Panc1 (cell line): ENCODE measurements at regions not wholly inside any gene's neighbourhood (a gene's known extent, or its start where the extent isn't known, plus 50 kb on each side); places are given as distances from the start of the nearest gene placed in this dataset.

ENCODE experiments used
- ATAC-seq: fragments of 200-7000 bp; cut with Tn5 transposase; 2 replicates; pipeline ENCODE4 v1.9.1; 2020; ENCODE audit warnings: mild to moderate bottlenecking, moderate library complexity
- BruUV-seq: library from RNA; stranded (reverse); fragments of 400-500 nt; replicated peaks from 2 replicates; lab custom pipeline; 2021; lab: Mats Ljungman, UMichigan
- CTCF ChIA-PET: fragments of 300-600 bp; sonication (Branson Sonifier 250); formaldehyde crosslinking; loops from one replicate; lab custom pipeline; 2022; ENCODE audit warnings: antibody characterized with exemption; lab: Charles Lee
- POLR2A ChIA-PET: fragments of 300-600 bp; sonication (Branson Sonifier 250); formaldehyde crosslinking; loops from one replicate; lab custom pipeline; 2022; ENCODE audit warnings: antibody characterized with exemption; lab: Charles Lee
- DNase-seq: peaks from one replicate; pipeline ENCODE4 v3.0.0-alpha.2; 2010; ENCODE audit warnings: low read depth, low spot score
- H3K27ac ChIP-seq: 2 replicates; pipeline ENCODE4 v1.5.1; 2011; ENCODE audit warnings: mild to moderate bottlenecking, low read length, inconsistent platforms
- H3K27me3 ChIP-seq: fragments of 200-500 bp; sonication (Bioruptor generic); 2 replicates; pipeline ENCODE4 v1.6.0; 2014; ENCODE audit warnings: low read length, inconsistent platforms; ENCODE audit not compliant: control insufficient read depth, insufficient read depth
- H3K36me3 ChIP-seq: fragments of 200-500 bp; sonication (Bioruptor generic); 2 replicates; pipeline ENCODE4 v1.5.1; 2014; ENCODE audit warnings: inconsistent platforms, mild to moderate bottlenecking, low read length, moderate library complexity; ENCODE audit not compliant: control insufficient read depth, insufficient read depth
- H3K4me1 ChIP-seq: 2 replicates; pipeline ENCODE4 v1.5.1; 2011; ENCODE audit warnings: inconsistent platforms, mild to moderate bottlenecking, low read length, moderate library complexity; ENCODE audit not compliant: control insufficient read depth, insufficient read depth
- H3K4me3 ChIP-seq, 2 experiments: 2 replicates each; pipeline ENCODE4 v1.5.1; 2011 to 2012; ENCODE audit warnings: low read depth in 2 of 2, low read length in 2 of 2, mild to moderate bottlenecking in 2 of 2, inconsistent platforms in 1 of 2, moderate library complexity in 1 of 2
- H3K9me3 ChIP-seq: fragments of 200-500 bp; sonication (Bioruptor generic); 2 replicates; pipeline ENCODE4 v1.5.1; 2014; ENCODE audit warnings: low read depth, mild to moderate bottlenecking, inconsistent platforms, low read length, moderate library complexity; ENCODE audit not compliant: control insufficient read depth, insufficient read depth
- CTCF ChIP-seq: fragments of 450-650 bp; IDR thresholded peaks from 2 replicates; pipeline ENCODE4 v1.5.1; 2017; ENCODE audit warnings: mild to moderate bottlenecking
- POLR2AphosphoS5 ChIP-seq: IDR thresholded peaks from 2 replicates; pipeline ENCODE4 v1.6.1; 2012; ENCODE audit warnings: mild to moderate bottlenecking, low read depth, low read length, moderate library complexity
- SIN3A ChIP-seq: IDR thresholded peaks from 2 replicates; pipeline ENCODE4 v1.6.1; 2012; ENCODE audit warnings: low read depth, mild to moderate bottlenecking, low read length, moderate library complexity, borderline replicate concordance; ENCODE audit not compliant: insufficient read depth
- TCF7L2 ChIP-seq: IDR thresholded peaks from 2 replicates; pipeline ENCODE4 v1.6.1; 2011; ENCODE audit warnings: mild to moderate bottlenecking, low read depth, low read length, inconsistent platforms
- in situ Hi-C: cut with HindIII; loops from 2 replicates; pipeline ENCODE4 v1.10.0; 2016; ENCODE audit warnings: low sequenced_read_pairs, low pct_unique_long_range_greater_than_20kb
- intact Hi-C: fragments of 100-400 bp; cut with micrococcal nuclease; formaldehyde crosslinking; loops from one replicate; pipeline ENCODE4 v1.10.0; 2022; ENCODE audit not compliant: unreplicated experiment
- TF ChIP-seq, protein P1 (sequence below), 2 experiments: IDR thresholded peaks; 2 replicates each; pipeline ENCODE4 v1.6.1; 2011 to 2012; ENCODE audit warnings: low read depth in 2 of 2, control low read depth in 1 of 2, low read length in 1 of 2, mild to moderate bottlenecking in 1 of 2, moderate library complexity in 1 of 2; ENCODE audit not compliant: insufficient read depth in 1 of 2

DNA sequence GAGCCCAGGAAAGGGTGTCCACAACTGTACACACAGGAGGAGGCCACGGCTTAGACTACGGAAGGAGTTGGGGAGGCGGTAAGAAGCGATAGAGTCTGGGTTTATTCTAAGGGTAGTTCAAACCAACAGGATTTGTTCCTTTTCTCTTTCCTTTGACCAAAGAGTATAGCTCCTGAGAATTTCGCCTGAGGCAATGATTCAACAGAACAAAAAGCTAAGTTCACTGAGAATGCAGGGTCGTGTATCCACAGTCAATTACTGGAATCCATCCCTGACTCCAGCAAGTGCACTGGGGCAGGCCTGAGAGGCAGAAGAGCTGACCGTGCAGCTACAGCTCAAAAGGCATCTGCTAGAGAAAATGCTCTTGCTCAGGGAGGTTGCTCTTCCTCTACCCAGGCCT, 140.9 kb downstream of the TFCP2L1 start:
- no peaks in the 10 kb centered on the region for H3K36me3 ChIP-seq
- DNase-seq (no peak), ATAC-seq (no peak)
- H3K4me1 ChIP-seq: no peaks in the 10 kb centered on the region
- in situ Hi-C loops (no loop called here), intact Hi-C loops (no loop called here)
- no peak for TF ChIP-seq SIN3A
- TF ChIP-seq, protein P1, sequence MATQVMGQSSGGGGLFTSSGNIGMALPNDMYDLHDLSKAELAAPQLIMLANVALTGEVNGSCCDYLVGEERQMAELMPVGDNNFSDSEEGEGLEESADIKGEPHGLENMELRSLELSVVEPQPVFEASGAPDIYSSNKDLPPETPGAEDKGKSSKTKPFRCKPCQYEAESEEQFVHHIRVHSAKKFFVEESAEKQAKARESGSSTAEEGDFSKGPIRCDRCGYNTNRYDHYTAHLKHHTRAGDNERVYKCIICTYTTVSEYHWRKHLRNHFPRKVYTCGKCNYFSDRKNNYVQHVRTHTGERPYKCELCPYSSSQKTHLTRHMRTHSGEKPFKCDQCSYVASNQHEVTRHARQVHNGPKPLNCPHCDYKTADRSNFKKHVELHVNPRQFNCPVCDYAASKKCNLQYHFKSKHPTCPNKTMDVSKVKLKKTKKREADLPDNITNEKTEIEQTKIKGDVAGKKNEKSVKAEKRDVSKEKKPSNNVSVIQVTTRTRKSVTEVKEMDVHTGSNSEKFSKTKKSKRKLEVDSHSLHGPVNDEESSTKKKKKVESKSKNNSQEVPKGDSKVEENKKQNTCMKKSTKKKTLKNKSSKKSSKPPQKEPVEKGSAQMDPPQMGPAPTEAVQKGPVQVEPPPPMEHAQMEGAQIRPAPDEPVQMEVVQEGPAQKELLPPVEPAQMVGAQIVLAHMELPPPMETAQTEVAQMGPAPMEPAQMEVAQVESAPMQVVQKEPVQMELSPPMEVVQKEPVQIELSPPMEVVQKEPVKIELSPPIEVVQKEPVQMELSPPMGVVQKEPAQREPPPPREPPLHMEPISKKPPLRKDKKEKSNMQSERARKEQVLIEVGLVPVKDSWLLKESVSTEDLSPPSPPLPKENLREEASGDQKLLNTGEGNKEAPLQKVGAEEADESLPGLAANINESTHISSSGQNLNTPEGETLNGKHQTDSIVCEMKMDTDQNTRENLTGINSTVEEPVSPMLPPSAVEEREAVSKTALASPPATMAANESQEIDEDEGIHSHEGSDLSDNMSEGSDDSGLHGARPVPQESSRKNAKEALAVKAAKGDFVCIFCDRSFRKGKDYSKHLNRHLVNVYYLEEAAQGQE (IDR thresholded peaks at IDR 0.05; ENCODE audit: insufficient read depth in 1 of 2, low read depth in 2 of 2, low read length in 1 of 2): no peak
- no peak for TF ChIP-seq CTCF
- TF ChIP-seq TCF7L2: no peak
- no peak for TF ChIP-seq POLR2AphosphoS5
- no peak overlapping the region for H3K4me3 ChIP-seq
- BruUV-seq: no TSS peak
- H3K27me3 ChIP-seq: no peaks in the 10 kb centered on the region
- POLR2A ChIA-PET: no interaction called here
- H3K27ac ChIP-seq: no peak overlapping the region
- no peaks in the 10 kb centered on the region for H3K9me3 ChIP-seq
- CTCF ChIA-PET: interaction anchor here (0.9 kb wide), 1 partner anchor 16 kb away, joined by 3 read pairs; no protein-coding TSS in a partner anchor

DNA sequence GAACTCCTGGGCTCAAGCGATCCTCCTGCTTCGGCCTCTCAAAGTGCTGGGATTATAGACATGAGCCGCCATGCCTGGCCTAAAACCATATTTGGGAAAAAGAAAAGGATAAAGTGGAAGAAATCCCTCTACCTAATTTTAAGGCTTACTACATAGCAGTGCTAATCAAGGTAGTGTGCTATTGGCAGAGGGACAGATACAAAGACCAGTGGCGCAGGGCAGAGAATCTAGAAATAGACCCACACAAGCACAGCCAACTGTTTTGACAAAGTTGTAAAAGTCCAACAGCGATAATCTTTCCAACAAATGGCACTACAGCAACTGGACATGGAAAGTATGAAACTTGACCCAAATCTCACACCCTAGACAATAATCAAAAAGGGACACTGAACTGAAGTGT, 138.4 kb downstream of the TFCP2L1 start:
- Histone ChIP-seq H3K27me3 (no peaks in the 10 kb centered on the region), H3K4me1 (no peaks in the 10 kb centered on the region), H3K4me3 (no peak overlapping the region), H3K27ac (no peak overlapping the region), H3K9me3 (no peaks in the 10 kb centered on the region), H3K36me3 (no peaks in the 10 kb centered on the region)
- BruUV-seq: no TSS peak
- in situ Hi-C loops (no loop called here), intact Hi-C loops (no loop called here)
- ChIA-PET POLR2A (no interaction called here), CTCF (no interaction called here)
- ATAC-seq (no peak), DNase-seq (no peak)
- no peak for TF ChIP-seq POLR2AphosphoS5
- TF ChIP-seq, protein P1 (IDR thresholded peaks at IDR 0.05; ENCODE audit: insufficient read depth in 1 of 2, low read depth in 2 of 2, low read length in 1 of 2): no peak
- no peak for TF ChIP-seq TCF7L2
- TF ChIP-seq SIN3A: no peak
- TF ChIP-seq CTCF: no peak
